GM12878 (cell line): ENCODE measurements at regions not wholly inside any gene's neighbourhood (a gene's known extent, or its start where the extent isn't known, plus 50 kb on each side); places are given as distances from the start of the nearest gene placed in this dataset.

Source experiments
- ATAC-seq: fragments of 200-7000 bp; cut with Tn5 transposase; 3 replicates; pipeline ENCODE4 v1.9.1; 2020; ENCODE audit warnings: mild to moderate bottlenecking, moderate library complexity
- BruUV-seq: library from RNA; stranded (reverse); fragments of 400-500 nt; replicated peaks from 2 replicates; lab custom pipeline; 2021; lab: Mats Ljungman, UMichigan
- CTCF ChIA-PET: fragments of 300-600 bp; sonication (Branson Sonifier 250); formaldehyde crosslinking; extraction: SDS; loops from one replicate; lab custom pipeline; 2021; ENCODE audit warnings: inconsistent platforms; lab: Yijun Ruan, JAX
- POLR2A ChIA-PET: fragments of 350-600 bp; formaldehyde crosslinking; extraction: SDS; loops from one replicate; lab custom pipeline; 2021; ENCODE audit warnings: inconsistent platforms; lab: Charles Lee
- RAD21 ChIA-PET: fragments of 300-600 bp; sonication (Branson Sonifier 250); formaldehyde crosslinking; loops from one replicate; lab custom pipeline; 2023; ENCODE audit warnings: antibody characterized with exemption; ENCODE audit not compliant: unreplicated experiment; lab: Charles Lee
- SMC1A ChIA-PET: fragments of 300-600 bp; sonication (Branson Sonifier 250); formaldehyde crosslinking; loops from one replicate; lab custom pipeline; 2023; ENCODE audit not compliant: unreplicated experiment, uncharacterized antibody; lab: Charles Lee
- DNase-seq: peaks from one replicate; pipeline ENCODE4 v3.0.0-alpha.2; 2011; ENCODE audit warnings: low read depth, low spot score
- FAIRE-seq: peaks from 3 replicates; lab custom pipeline; 2011; peaks lifted over from hg19 to GRCh38; lab: Jason Lieb, UNC
- H2AFZ ChIP-seq: 2 replicates; pipeline ENCODE4 v1.6.0; 2011; ENCODE audit warnings: low read depth, low read length, control low read depth; ENCODE audit not compliant: control insufficient read depth
- H3K27ac ChIP-seq: 2 replicates; pipeline ENCODE4 v1.5.1; 2011; ENCODE audit warnings: control low read depth; ENCODE audit not compliant: control insufficient read depth, insufficient read depth
- H3K27me3 ChIP-seq, 2 experiments: replicated peaks in 1 of 2; 2 replicates each; pipeline versions ENCODE4 v1.6.0 to v1.6.1; 2011; ENCODE audit warnings: low read length in 1 of 2; ENCODE audit not compliant: control insufficient read depth in 2 of 2, insufficient read depth in 2 of 2
- H3K36me3 ChIP-seq, 2 experiments: 2 replicates each; pipeline ENCODE4 v1.5.1; 2011; ENCODE audit warnings: low read length in 1 of 2; ENCODE audit not compliant: control insufficient read depth in 2 of 2, insufficient read depth in 2 of 2
- H3K4me1 ChIP-seq: 2 replicates; pipeline ENCODE4 v1.6.1; 2011; ENCODE audit warnings: mild to moderate bottlenecking, low read length, moderate library complexity, mixed read lengths; ENCODE audit not compliant: control insufficient read depth, insufficient read depth
- H3K4me2 ChIP-seq: 2 replicates; pipeline ENCODE4 v1.6.0; 2011; ENCODE audit warnings: control low read depth; ENCODE audit not compliant: control insufficient read depth, insufficient read depth
- H3K4me3 ChIP-seq: fragments of 200-600 bp; sonication (generic); 2 replicates; pipeline ENCODE4 v1.5.1; 2016
- H3K79me2 ChIP-seq: 2 replicates; pipeline ENCODE4 v1.6.0; 2011; ENCODE audit warnings: low read length; ENCODE audit not compliant: control insufficient read depth, insufficient read depth
- H3K9ac ChIP-seq: 2 replicates; pipeline ENCODE4 v1.8.0; 2011; ENCODE audit warnings: low read length, control low read depth, mixed read lengths; ENCODE audit not compliant: control insufficient read depth, insufficient read depth
- H3K9me3 ChIP-seq: replicated peaks from 3 replicates; pipeline ENCODE4 v1.5.1; 2011; ENCODE audit warnings: mild to moderate bottlenecking, low read length; ENCODE audit not compliant: control insufficient read depth, insufficient read depth
- H4K20me1 ChIP-seq: 2 replicates; pipeline ENCODE4 v1.6.0; 2011; ENCODE audit not compliant: control insufficient read depth, insufficient read depth
- BMI1 ChIP-seq: fragments of 450-650 bp; IDR thresholded peaks from 2 replicates; pipeline ENCODE4 v1.6.1; 2016; ENCODE audit warnings: mild to moderate bottlenecking, moderate library complexity, borderline replicate concordance
- CBX5 ChIP-seq: sonication (generic); IDR thresholded peaks from 2 replicates; pipeline ENCODE4 v1.6.1; 2016; ENCODE audit warnings: low read depth, moderate library complexity, mild to moderate bottlenecking, inconsistent platforms
- ESRRA ChIP-seq: IDR thresholded peaks from 2 replicates; pipeline ENCODE4 v1.6.1; 2012; ENCODE audit warnings: mild to moderate bottlenecking, low read length, improper control_type of control experiment
- KDM1A ChIP-seq: fragments of 200-600 bp; sonication (generic); IDR thresholded peaks from 2 replicates; pipeline ENCODE4 v1.6.1; 2016; ENCODE audit warnings: borderline replicate concordance
- KLF5 ChIP-seq: fragments of 450-650 bp; IDR thresholded peaks from 2 replicates; pipeline ENCODE4 v1.6.1; 2014; ENCODE audit warnings: mild to moderate bottlenecking; ENCODE audit not compliant: partially characterized antibody
- LARP7 ChIP-seq: fragments of 450-650 bp; IDR thresholded peaks from 2 replicates; pipeline ENCODE4 v1.6.1; 2017; ENCODE audit warnings: mild to moderate bottlenecking
- NR2C2 ChIP-seq: IDR thresholded peaks from 2 replicates; pipeline ENCODE4 v1.6.1; 2011; ENCODE audit warnings: borderline replicate concordance, low read depth; ENCODE audit not compliant: control insufficient read depth, insufficient read length
- NR2F1 ChIP-seq: fragments of 450-650 bp; conservative IDR thresholded peaks from 2 replicates; pipeline ENCODE4 v1.6.1; 2017; ENCODE audit warnings: mild to moderate bottlenecking
- PML ChIP-seq: IDR thresholded peaks from 2 replicates; pipeline ENCODE4 v1.6.1; 2012; ENCODE audit warnings: low read length, inconsistent platforms
- RAD51 ChIP-seq: fragments of 450-650 bp; IDR thresholded peaks from 2 replicates; pipeline ENCODE4 v1.6.1; 2016; ENCODE audit warnings: moderate library complexity, mild to moderate bottlenecking, inconsistent platforms
- TCF3 ChIP-seq: IDR thresholded peaks from 2 replicates; pipeline ENCODE4 v1.6.1; 2012; ENCODE audit warnings: low read depth, mild to moderate bottlenecking, low read length, borderline replicate concordance; ENCODE audit not compliant: insufficient read depth
- ZNF384 ChIP-seq: IDR thresholded peaks from 2 replicates; pipeline ENCODE4 v1.6.1; 2012; ENCODE audit warnings: low read depth, mild to moderate bottlenecking, low read length, improper control_type of control experiment, borderline replicate concordance
- WGBS: methylation state at CpG from one replicate; pipeline ENCODE4 v1.1.6; 2016; ENCODE audit warnings: low lambda C conversion rate; ENCODE audit not compliant: insufficient replicate concordance, insufficient coverage; ENCODE audit errors: missing lambda C conversion rate; 5-methylcytosine and 5-hydroxymethylcytosine counted together
- in situ Hi-C: fragments of 300-500 bp; cut with MboI; formaldehyde crosslinking; loops from 9 replicates; pipeline ENCODE4 v1.14.3; 2018; ENCODE audit warnings: mixed read lengths
- intact Hi-C: fragments of 100-400 bp; cut with micrococcal nuclease; formaldehyde crosslinking; loops from one replicate; pipeline ENCODE4 v1.14.2; 2022; ENCODE audit not compliant: unreplicated experiment
- TF ChIP-seq, protein P1 (sequence below): fragments of 450-650 bp; IDR thresholded peaks from 2 replicates; pipeline ENCODE4 v1.6.1; 2014; ENCODE audit warnings: mild to moderate bottlenecking
- TF ChIP-seq, protein P2 (sequence below): IDR thresholded peaks from 2 replicates; pipeline ENCODE4 v1.6.1; 2012; ENCODE audit warnings: low read depth, low read length, improper control_type of control experiment

DNA sequence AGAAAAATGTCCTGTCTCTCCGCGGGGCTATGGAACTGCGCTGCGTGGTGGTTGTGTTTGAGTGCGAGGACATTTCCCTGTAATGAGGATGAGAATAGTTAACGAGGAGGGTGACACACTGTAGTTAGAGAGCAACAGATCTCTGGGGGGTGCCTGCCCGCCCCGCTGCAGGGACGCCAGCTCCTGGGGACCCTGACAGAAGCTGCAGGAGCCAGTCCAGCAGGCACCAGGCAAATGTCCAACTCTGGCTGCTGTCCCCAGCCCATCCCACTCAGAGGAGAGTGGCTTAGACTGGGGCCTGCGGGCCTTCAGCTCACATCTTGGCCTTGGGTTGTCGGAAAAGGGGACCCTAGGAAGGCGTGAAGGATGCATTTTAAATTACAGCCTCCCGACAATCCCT lies 92.9 kb upstream of the FOXP4 start:
- TF ChIP-seq, protein P1, sequence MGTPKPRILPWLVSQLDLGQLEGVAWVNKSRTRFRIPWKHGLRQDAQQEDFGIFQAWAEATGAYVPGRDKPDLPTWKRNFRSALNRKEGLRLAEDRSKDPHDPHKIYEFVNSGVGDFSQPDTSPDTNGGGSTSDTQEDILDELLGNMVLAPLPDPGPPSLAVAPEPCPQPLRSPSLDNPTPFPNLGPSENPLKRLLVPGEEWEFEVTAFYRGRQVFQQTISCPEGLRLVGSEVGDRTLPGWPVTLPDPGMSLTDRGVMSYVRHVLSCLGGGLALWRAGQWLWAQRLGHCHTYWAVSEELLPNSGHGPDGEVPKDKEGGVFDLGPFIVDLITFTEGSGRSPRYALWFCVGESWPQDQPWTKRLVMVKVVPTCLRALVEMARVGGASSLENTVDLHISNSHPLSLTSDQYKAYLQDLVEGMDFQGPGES, result no peak
- TF ChIP-seq KLF5 (no peak), KDM1A (no peak), CBX5 (no peak)
- ATAC-seq, result no peak
- intact Hi-C loops (no loop called here), in situ Hi-C loops (no loop called here)
- no TSS peak for BruUV-seq
- no peak for DNase-seq
- Histone ChIP-seq H3K4me1 (no peaks in the 10 kb centered on the region), H3K4me3 (no peak overlapping the region), H3K27me3 (peaks cover 4% of the 10 kb centered on the region in 2 experiments; a peak in 2 of 4 replicates), H4K20me1 (no peaks in the 10 kb centered on the region), H2AFZ (no peak overlapping the region), H3K9ac (no peak overlapping the region), H3K36me3 (no peaks in the 10 kb centered on the region), H3K4me2 (no peak overlapping the region), H3K79me2 (no peaks in the 10 kb centered on the region), H3K27ac (no peak overlapping the region), H3K9me3 (no peaks in the 10 kb centered on the region)
- POLR2A ChIA-PET, result no interaction called here
- 55% methylated on average over 13 of the region's 13 CpGs for WGBS
- CTCF ChIA-PET, result interaction anchor here (4.8 kb wide), 1 partner anchor 30 kb away, joined by 33 read pairs; no protein-coding TSS in a partner anchor
- no peak for FAIRE-seq
- SMC1A ChIA-PET, result no interaction called here
- RAD21 ChIA-PET, result no interaction called here

DNA sequence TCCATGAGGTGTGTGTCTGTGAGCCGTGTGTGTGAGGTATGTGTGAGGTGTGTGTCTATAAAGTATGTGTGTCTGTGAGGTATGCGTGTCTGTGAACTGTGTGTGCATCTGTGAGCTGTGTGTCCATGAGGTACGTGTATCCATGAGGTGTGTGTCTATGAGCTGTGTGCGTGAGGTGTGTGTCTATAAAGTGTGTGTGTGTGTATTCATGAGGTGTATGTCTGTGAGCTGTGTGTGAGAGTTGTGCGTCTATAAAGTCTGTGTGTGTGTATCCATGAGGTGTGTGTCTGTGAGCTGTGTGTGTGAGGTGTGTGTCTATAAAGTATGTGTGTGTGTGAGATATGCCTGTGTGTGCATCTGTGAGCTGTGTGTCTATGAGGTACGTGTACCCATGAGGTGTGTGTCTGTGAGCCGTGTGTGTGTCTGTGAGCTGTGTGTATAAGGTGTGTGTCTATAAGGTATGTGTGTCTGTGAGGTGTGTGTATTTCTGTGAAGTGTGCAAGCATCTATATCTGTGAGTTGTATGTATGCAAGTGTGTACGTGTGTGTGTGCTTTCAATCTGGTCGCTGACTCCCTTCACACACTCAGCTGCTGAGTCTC lies 91.9 kb upstream of the FOXP4 start:
- H3K36me3 ChIP-seq, result no peaks in the 10 kb centered on the region
- intact Hi-C loops (no loop called here), in situ Hi-C loops (no loop called here)
- H3K4me2 ChIP-seq, result no peak overlapping the region
- no peaks in the 10 kb centered on the region for H3K4me1 ChIP-seq
- H3K79me2 ChIP-seq, result no peaks in the 10 kb centered on the region
- SMC1A ChIA-PET, result interaction anchor here (1.4 to 4.2 kb wide), 3 partner anchors 19 to 77 kb away, joined by 3 to 21 read pairs (median 3); no protein-coding TSS in a partner anchor
- WGBS, result 43% methylated on average over 9 of the region's 9 CpGs
- CTCF ChIA-PET, result interaction anchor here (1.2 to 4.8 kb wide), 2 partner anchors 28 to 31 kb away, joined by 3 to 33 read pairs; no protein-coding TSS in a partner anchor
- H3K9me3 ChIP-seq, result no peaks in the 10 kb centered on the region
- no peak overlapping the region for H3K27ac ChIP-seq
- no peak for FAIRE-seq
- H3K27me3 ChIP-seq, result peaks cover 4% of the 10 kb centered on the region in 2 experiments; a peak in 2 of 4 replicates
- no peak overlapping the region for H3K9ac ChIP-seq
- no peaks in the 10 kb centered on the region for H4K20me1 ChIP-seq
- no peak overlapping the region for H3K4me3 ChIP-seq
- RAD21 ChIA-PET, result no interaction called here
- BruUV-seq, result no TSS peak
- no peak for DNase-seq
- no peak for ATAC-seq
- no peak overlapping the region for H2AFZ ChIP-seq
- POLR2A ChIA-PET, result no interaction called here
- TF ChIP-seq TCF3 (no peak), BMI1 (no peak), ESRRA (no peak), RAD51 (no peak), PML (no peak), NR2C2 (no peak), LARP7 (no peak), ZNF384 (no peak), NR2F1 (no peak)
- TF ChIP-seq, protein P2, sequence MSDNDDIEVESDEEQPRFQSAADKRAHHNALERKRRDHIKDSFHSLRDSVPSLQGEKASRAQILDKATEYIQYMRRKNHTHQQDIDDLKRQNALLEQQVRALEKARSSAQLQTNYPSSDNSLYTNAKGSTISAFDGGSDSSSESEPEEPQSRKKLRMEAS, result no peak
